Immature natural killer cell (primary cell): ENCODE measurements at regions not wholly inside any gene's neighbourhood (a gene's known extent, or its start where the extent isn't known, plus 50 kb on each side); places are given as distances from the start of the nearest gene placed in this dataset.

Source experiments
- DNase-seq, 3 donors: peaks; one replicate each; pipeline ENCODE4 v3.0.0; 2022; ENCODE audit warnings: mixed read lengths in 1 of 3
- H3K27ac Mint-ChIP-seq, 6 donors: one replicate each; pipeline ENCODE4 v1.8.0; 2020; ENCODE audit warnings: mixed read lengths in 6 of 6, mild to moderate bottlenecking in 5 of 6, inconsistent platforms in 4 of 6, moderate library complexity in 3 of 6
- H3K27me3 Mint-ChIP-seq, 3 donors: one replicate each; pipeline ENCODE4 v1.8.0; 2020 to 2021; ENCODE audit warnings: low read depth in 3 of 3, mild to moderate bottlenecking in 3 of 3, mixed read lengths in 3 of 3, moderate library complexity in 3 of 3, inconsistent platforms in 1 of 3
- H3K36me3 Mint-ChIP-seq, 3 donors: one replicate each; pipeline ENCODE4 v1.8.0; 2020; ENCODE audit warnings: mixed read lengths in 3 of 3, inconsistent platforms in 2 of 3, mild to moderate bottlenecking in 2 of 3
- H3K4me1 Mint-ChIP-seq, 2 donors: one replicate each; pipeline ENCODE4 v1.8.0; 2020; ENCODE audit warnings: inconsistent platforms in 2 of 2, mild to moderate bottlenecking in 2 of 2, mixed read lengths in 2 of 2, moderate library complexity in 1 of 2
- H3K4me3 Mint-ChIP-seq, 5 donors: one replicate each; pipeline ENCODE4 v1.8.0; 2020; ENCODE audit warnings: mild to moderate bottlenecking in 5 of 5, mixed read lengths in 5 of 5, inconsistent platforms in 3 of 5, moderate library complexity in 3 of 5
- H3K9me3 Mint-ChIP-seq, 6 donors: one replicate each; pipeline ENCODE4 v1.8.0; 2020; ENCODE audit warnings: mild to moderate bottlenecking in 6 of 6, mixed read lengths in 6 of 6, inconsistent platforms in 4 of 6, moderate library complexity in 3 of 6

GRCh38 chr2:226256237-226256636 is 543.4 kb downstream of the IRS1 start:
- Mint-ChIP-seq H3K4me1 (no peaks in the 10 kb centered on the region), H3K36me3 (no peaks in the 10 kb centered on the region), H3K27ac (no peak overlapping the region), H3K27me3 (no peaks in the 10 kb centered on the region), H3K9me3 (peaks cover 0 to 21% (median 9%) of the 10 kb centered on the region in 6 donors), H3K4me3 (no peak overlapping the region)
- DNase-seq: no peak

GRCh38 chr2:226251661-226252060 is 548.0 kb downstream of the IRS1 start:
- H3K36me3 Mint-ChIP-seq: no peaks in the 10 kb centered on the region
- no peak overlapping the region for H3K27ac Mint-ChIP-seq
- no peaks in the 10 kb centered on the region for H3K27me3 Mint-ChIP-seq
- no peak overlapping the region for H3K4me3 Mint-ChIP-seq
- DNase-seq: no peak
- peaks cover 0 to 28% (median 8%) of the 10 kb centered on the region in 6 donors for H3K9me3 Mint-ChIP-seq
- no peaks in the 10 kb centered on the region for H3K4me1 Mint-ChIP-seq

- no peak for DNase-seq
- Mint-ChIP-seq H3K4me3 (no peak overlapping the region), H3K9me3 (peaks cover 0 to 22% (median 8%) of the 10 kb centered on the region in 6 donors), H3K4me1 (no peaks in the 10 kb centered on the region), H3K27me3 (no peaks in the 10 kb centered on the region), H3K36me3 (no peaks in the 10 kb centered on the region), H3K27ac (no peak overlapping the region)
Measured at GRCh38 chr2:226247289-226248275, 552.0 kb downstream of the IRS1 start.

GRCh38 chr2:226234187-226234586 is 565.4 kb downstream of the IRS1 start:
- no peak overlapping the region for H3K27ac Mint-ChIP-seq
- H3K4me3 Mint-ChIP-seq: no peak overlapping the region
- peaks cover 0 to 5% (median 0%) of the 10 kb centered on the region in 6 donors for H3K9me3 Mint-ChIP-seq
- peaks cover 0 to 4% (median 1%) of the 10 kb centered on the region in 3 donors for H3K27me3 Mint-ChIP-seq
- no peaks in the 10 kb centered on the region for H3K4me1 Mint-ChIP-seq
- DNase-seq: no peak
- H3K36me3 Mint-ChIP-seq: no peaks in the 10 kb centered on the region

GRCh38 chr2:226233388-226233787 is 566.2 kb downstream of the IRS1 start:
- H3K27me3 Mint-ChIP-seq: peaks cover 0 to 4% (median 1%) of the 10 kb centered on the region in 3 donors
- no peak overlapping the region for H3K4me3 Mint-ChIP-seq
- no peaks in the 10 kb centered on the region for H3K4me1 Mint-ChIP-seq
- DNase-seq: no peak
- no peaks in the 10 kb centered on the region for H3K36me3 Mint-ChIP-seq
- no peak overlapping the region for H3K27ac Mint-ChIP-seq
- H3K9me3 Mint-ChIP-seq: peaks cover 0 to 5% (median 0%) of the 10 kb centered on the region in 6 donors

- Mint-ChIP-seq H3K36me3 (no peaks in the 10 kb centered on the region), H3K27me3 (peaks cover 0 to 2% (median 1%) of the 10 kb centered on the region in 3 donors), H3K4me1 (no peaks in the 10 kb centered on the region), H3K27ac (no peak overlapping the region), H3K4me3 (no peak overlapping the region), H3K9me3 (peaks cover 0 to 4% (median under 1%) of the 10 kb centered on the region in 6 donors)
- DNase-seq: no peak
Measured at GRCh38 chr2:226228080-226228479, 571.5 kb downstream of the IRS1 start.

GRCh38 chr2:226227341-226227740 is 572.3 kb downstream of the IRS1 start:
- no peak for DNase-seq
- no peak overlapping the region for H3K27ac Mint-ChIP-seq
- peaks cover 0 to 2% (median 0%) of the 10 kb centered on the region in 3 donors for H3K27me3 Mint-ChIP-seq
- peaks cover 0 to 4% (median 2%) of the 10 kb centered on the region in 6 donors for H3K9me3 Mint-ChIP-seq
- no peak overlapping the region for H3K4me3 Mint-ChIP-seq
- no peaks in the 10 kb centered on the region for H3K4me1 Mint-ChIP-seq
- no peaks in the 10 kb centered on the region for H3K36me3 Mint-ChIP-seq

GRCh38 chr2:226223704-226224103 is 575.9 kb downstream of the IRS1 start:
- DNase-seq: no peak
- Mint-ChIP-seq H3K27ac (no peak overlapping the region), H3K27me3 (no peaks in the 10 kb centered on the region)

GRCh38 chr2:226220511-226220910 is 579.1 kb downstream of the IRS1 start:
- no peak overlapping the region for H3K27ac Mint-ChIP-seq
- H3K9me3 Mint-ChIP-seq: peaks cover 0 to 4% (median 0%) of the 10 kb centered on the region in 6 donors
- H3K4me1 Mint-ChIP-seq: no peaks in the 10 kb centered on the region
- DNase-seq: no peak
- H3K27me3 Mint-ChIP-seq: peaks cover 0 to 4% (median 0%) of the 10 kb centered on the region in 3 donors
- H3K36me3 Mint-ChIP-seq: no peaks in the 10 kb centered on the region
- no peak overlapping the region for H3K4me3 Mint-ChIP-seq

More at GRCh38 chr2:226223704-226224103, 575.9 kb downstream of the IRS1 start:
- H3K4me1 Mint-ChIP-seq: no peaks in the 10 kb centered on the region
- H3K36me3 Mint-ChIP-seq: no peaks in the 10 kb centered on the region
- peaks cover 0 to 4% (median 2%) of the 10 kb centered on the region in 6 donors for H3K9me3 Mint-ChIP-seq
- H3K4me3 Mint-ChIP-seq: no peak overlapping the region

GRCh38 chr2:226217191-226217590 is 582.4 kb downstream of the IRS1 start:
- DNase-seq: no peak
- peaks cover 0 to 6% (median 0%) of the 10 kb centered on the region in 3 donors for H3K27me3 Mint-ChIP-seq
- H3K36me3 Mint-ChIP-seq: no peaks in the 10 kb centered on the region
- no peaks in the 10 kb centered on the region for H3K4me1 Mint-ChIP-seq
- no peaks in the 10 kb centered on the region for H3K9me3 Mint-ChIP-seq
- no peak overlapping the region for H3K27ac Mint-ChIP-seq
- H3K4me3 Mint-ChIP-seq: no peak overlapping the region

GRCh38 chr2:226216575-226216974 is 583.0 kb downstream of the IRS1 start:
- Mint-ChIP-seq H3K36me3 (no peaks in the 10 kb centered on the region), H3K27me3 (peaks cover 0 to 6% (median 0%) of the 10 kb centered on the region in 3 donors), H3K4me3 (no peak overlapping the region), H3K27ac (no peak overlapping the region), H3K4me1 (no peaks in the 10 kb centered on the region), H3K9me3 (no peaks in the 10 kb centered on the region)
- no peak for DNase-seq

GRCh38 chr2:226215902-226216503 is 583.6 kb downstream of the IRS1 start:
- H3K27me3 Mint-ChIP-seq: peaks cover 0 to 6% (median 0%) of the 10 kb centered on the region in 3 donors
- no peaks in the 10 kb centered on the region for H3K36me3 Mint-ChIP-seq
- no peak overlapping the region for H3K27ac Mint-ChIP-seq
- H3K4me3 Mint-ChIP-seq: no peak overlapping the region
- no peak for DNase-seq
- H3K9me3 Mint-ChIP-seq: no peaks in the 10 kb centered on the region
- H3K4me1 Mint-ChIP-seq: no peaks in the 10 kb centered on the region

- Mint-ChIP-seq H3K4me1 (no peaks in the 10 kb centered on the region), H3K27me3 (peaks cover 0 to 7% (median 0%) of the 10 kb centered on the region in 3 donors), H3K27ac (no peak overlapping the region), H3K9me3 (no peaks in the 10 kb centered on the region), H3K4me3 (no peak overlapping the region), H3K36me3 (no peaks in the 10 kb centered on the region)
- DNase-seq: no peak
Measured at GRCh38 chr2:226213717-226214116, 585.9 kb downstream of the IRS1 start.

- no peaks in the 10 kb centered on the region for H3K36me3 Mint-ChIP-seq
Measured at GRCh38 chr2:226211439-226211838, 588.2 kb downstream of the IRS1 start.

More at GRCh38 chr2:226211439-226211838, 588.2 kb downstream of the IRS1 start:
- DNase-seq: no peak
- H3K9me3 Mint-ChIP-seq: peaks cover 0 to 3% (median 0%) of the 10 kb centered on the region in 6 donors
- H3K27ac Mint-ChIP-seq: no peak overlapping the region
- H3K4me3 Mint-ChIP-seq: no peak overlapping the region
- no peaks in the 10 kb centered on the region for H3K4me1 Mint-ChIP-seq
- H3K27me3 Mint-ChIP-seq: peaks cover 0 to 3% (median 0%) of the 10 kb centered on the region in 3 donors
